ENCODE measurements at regions not wholly inside any gene's neighbourhood (a gene's known extent, or its start where the extent isn't known, plus 50 kb on each side); places are given as distances from the start of the nearest gene placed in this dataset.

DNA sequence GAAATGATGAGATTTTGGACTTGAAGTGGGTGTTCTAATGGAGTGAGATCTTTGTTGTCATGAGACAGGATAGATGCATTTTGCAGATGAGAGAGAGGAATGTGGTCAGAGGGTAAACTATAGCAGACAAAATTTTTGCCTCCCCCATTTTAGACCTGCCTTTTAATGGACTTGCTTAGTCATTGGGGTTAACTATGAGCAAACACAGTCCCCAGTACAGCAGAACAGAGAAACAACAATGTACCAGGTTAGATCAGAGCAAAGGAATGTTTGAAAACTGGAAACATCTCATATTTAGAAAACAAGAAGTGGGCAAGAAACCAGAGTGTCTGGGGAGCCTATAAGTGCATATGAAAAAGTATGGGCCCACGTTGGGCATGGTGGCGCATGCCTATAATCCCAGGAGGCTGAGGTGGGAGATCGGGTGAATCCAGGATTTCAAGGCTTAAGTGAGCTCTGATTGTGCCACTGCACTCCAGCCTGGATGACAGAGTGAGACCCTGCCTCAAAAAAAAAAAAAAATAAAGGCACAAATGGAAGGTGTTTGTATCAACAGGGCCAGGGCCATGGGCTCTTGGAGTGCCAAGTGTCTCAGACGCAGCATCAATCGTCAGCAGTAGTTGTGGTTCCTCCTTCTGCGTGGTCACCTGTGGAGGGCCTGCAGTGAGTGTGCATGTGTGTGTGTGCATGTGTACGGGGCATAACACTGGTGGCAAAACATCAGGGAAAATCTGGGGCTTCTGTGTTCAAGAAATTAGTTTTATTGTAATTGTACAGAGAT is 214.4 kb upstream of the S1PR3 start:
- Histone ChIP-seq H3K27me3 (no peaks in the 10 kb centered on the region), H3K4me1 (peaks cover 0 to 39% of the 10 kb centered on the region in 2 donors), H3K4me3 (no peak overlapping the region), H3K27ac (peak overlapping the region in 1 of 2 donors; percentile 39), H3K9me3 (no peaks in the 10 kb centered on the region), H3K36me3 (no peaks in the 10 kb centered on the region)
- DNase-seq (ENCODE audit: low spot score), result no peak
- TF ChIP-seq, protein P1, sequence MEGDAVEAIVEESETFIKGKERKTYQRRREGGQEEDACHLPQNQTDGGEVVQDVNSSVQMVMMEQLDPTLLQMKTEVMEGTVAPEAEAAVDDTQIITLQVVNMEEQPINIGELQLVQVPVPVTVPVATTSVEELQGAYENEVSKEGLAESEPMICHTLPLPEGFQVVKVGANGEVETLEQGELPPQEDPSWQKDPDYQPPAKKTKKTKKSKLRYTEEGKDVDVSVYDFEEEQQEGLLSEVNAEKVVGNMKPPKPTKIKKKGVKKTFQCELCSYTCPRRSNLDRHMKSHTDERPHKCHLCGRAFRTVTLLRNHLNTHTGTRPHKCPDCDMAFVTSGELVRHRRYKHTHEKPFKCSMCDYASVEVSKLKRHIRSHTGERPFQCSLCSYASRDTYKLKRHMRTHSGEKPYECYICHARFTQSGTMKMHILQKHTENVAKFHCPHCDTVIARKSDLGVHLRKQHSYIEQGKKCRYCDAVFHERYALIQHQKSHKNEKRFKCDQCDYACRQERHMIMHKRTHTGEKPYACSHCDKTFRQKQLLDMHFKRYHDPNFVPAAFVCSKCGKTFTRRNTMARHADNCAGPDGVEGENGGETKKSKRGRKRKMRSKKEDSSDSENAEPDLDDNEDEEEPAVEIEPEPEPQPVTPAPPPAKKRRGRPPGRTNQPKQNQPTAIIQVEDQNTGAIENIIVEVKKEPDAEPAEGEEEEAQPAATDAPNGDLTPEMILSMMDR (IDR thresholded peaks at IDR 0.05), result no peak

GRCh38 chr9:88777498-88778312 is 213.6 kb upstream of the S1PR3 start:
- H3K9me3 ChIP-seq, result no peaks in the 10 kb centered on the region
- TF ChIP-seq, protein P1 (IDR thresholded peaks at IDR 0.05), result no peak
- peaks cover 0 to 47% of the 10 kb centered on the region in 2 donors for H3K4me1 ChIP-seq
- peak overlapping the region in 1 of 2 donors; percentile 39 for H3K27ac ChIP-seq
- DNase-seq (ENCODE audit: low spot score), result no peak
- no peak overlapping the region for H3K4me3 ChIP-seq
- H3K27me3 ChIP-seq, result no peaks in the 10 kb centered on the region
- H3K36me3 ChIP-seq, result no peaks in the 10 kb centered on the region

DNA sequence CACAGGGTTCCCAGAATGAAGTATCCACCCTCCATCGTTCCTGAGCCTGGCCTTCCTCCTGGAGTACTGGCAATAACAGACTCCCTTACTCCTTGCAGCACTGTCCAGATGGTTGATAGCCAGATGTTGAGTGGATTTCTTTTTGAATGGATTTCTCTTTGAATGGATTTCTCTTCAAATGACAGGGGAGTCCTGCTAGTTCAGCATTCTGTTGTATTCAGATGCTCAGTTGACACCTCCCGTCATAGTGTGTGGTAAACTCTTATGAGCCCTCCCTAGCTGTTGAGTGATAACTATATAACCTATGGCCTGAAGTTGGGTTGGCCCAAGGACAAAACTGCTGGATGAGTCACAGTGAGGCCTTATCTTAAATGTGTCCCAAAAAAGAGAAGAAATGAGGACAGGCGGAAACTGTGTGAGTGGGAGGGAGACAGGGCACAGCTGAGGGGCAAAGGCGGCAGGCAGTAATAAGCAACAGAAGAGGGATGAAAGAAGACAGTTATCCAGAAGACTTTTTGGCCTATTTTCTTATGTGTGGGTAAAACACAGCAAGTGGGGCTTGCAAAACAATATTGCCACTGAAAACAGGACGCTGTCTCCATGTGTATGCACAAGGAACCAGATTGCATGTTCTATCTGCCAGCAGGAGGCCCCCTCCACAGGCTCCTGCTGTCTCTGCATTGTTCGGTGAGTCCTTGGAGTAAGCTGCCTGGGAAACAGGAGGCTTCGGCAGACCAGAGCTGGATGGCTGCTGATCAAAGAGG is 209.5 kb upstream of the S1PR3 start:
- peak overlapping the region; percentile 63 to 77 for H3K27ac ChIP-seq
- DNase-seq (ENCODE audit: low spot score), result peak; percentile 78

GRCh38 chr9:88782931-88783710 is 208.1 kb upstream of the S1PR3 start:
- TF ChIP-seq, protein P1 (IDR thresholded peaks at IDR 0.05), result no peak
- Histone ChIP-seq H3K27me3 (no peaks in the 10 kb centered on the region), H3K27ac (no peak overlapping the region), H3K36me3 (no peaks in the 10 kb centered on the region), H3K9me3 (no peaks in the 10 kb centered on the region), H3K4me1 (peaks cover 0 to 45% of the 10 kb centered on the region in 2 donors), H3K4me3 (no peak overlapping the region)
- DNase-seq (ENCODE audit: low spot score), result no peak

More for the DNA sequence above, 209.5 kb upstream of the S1PR3 start:
- Histone ChIP-seq H3K4me1 (peaks cover 0 to 49% of the 10 kb centered on the region in 2 donors), H3K4me3 (no peak overlapping the region), H3K9me3 (no peaks in the 10 kb centered on the region), H3K27me3 (no peaks in the 10 kb centered on the region), H3K36me3 (no peaks in the 10 kb centered on the region)
- TF ChIP-seq, protein P1 (IDR thresholded peaks at IDR 0.05), result peak; percentile 28 to 67

DNA sequence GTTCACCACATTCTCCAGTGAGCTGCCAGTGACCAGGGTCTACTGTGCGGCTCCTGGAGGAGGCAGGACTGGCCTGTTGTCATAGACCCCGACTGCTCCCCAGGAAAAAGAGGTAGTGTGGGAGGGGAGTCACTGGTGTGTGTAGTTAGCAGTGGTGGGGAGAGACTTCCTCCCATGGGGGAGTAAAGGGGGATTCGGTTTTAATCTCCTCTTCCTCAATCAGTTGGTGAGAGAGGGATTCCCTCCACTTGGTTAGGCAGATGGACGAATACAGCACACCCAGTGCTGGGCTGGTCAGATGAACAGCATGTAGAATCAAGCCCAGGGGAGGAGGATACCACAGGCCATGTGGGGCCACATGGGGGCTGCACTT is 207.6 kb upstream of the S1PR3 start:
- Histone ChIP-seq H3K27ac (no peak overlapping the region), H3K9me3 (no peaks in the 10 kb centered on the region), H3K27me3 (no peaks in the 10 kb centered on the region), H3K4me3 (no peak overlapping the region), H3K36me3 (no peaks in the 10 kb centered on the region), H3K4me1 (peaks cover 0 to 42% of the 10 kb centered on the region in 2 donors)
- TF ChIP-seq, protein P1 (IDR thresholded peaks at IDR 0.05), result no peak
- no peak for DNase-seq (ENCODE audit: low spot score)
